ENCODE measurements at regions not wholly inside any gene's neighbourhood (a gene's known extent, or its start where the extent isn't known, plus 50 kb on each side); places are given as distances from the start of the nearest gene placed in this dataset.

DNA sequence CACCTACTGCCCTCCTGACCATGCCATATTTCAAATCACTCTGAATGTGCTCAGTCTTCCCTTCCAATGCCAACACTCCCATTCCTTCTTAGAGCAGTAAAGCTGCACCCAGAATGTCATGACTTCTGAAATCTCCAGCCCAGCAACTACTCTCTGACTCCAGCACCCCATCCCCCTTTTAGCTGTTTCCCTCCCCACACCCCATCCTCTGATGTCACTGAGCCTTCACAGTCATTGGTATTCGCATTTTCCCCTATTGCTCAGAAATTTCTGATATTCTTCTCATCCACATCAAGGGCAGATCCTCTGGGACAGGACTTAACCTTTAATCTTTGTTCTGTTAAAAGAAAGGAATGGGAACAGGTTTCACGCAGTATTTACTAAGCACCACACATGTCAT, 67.1 kb upstream of the SLC4A11 start:
- H3K4me3 ChIP-seq (replicated peaks in 1 of 3; ENCODE audit: insufficient read depth in 1 of 3, low read depth in 1 of 3, low read length in 3 of 3): no peak overlapping the region
- H3K79me2 ChIP-seq (ENCODE audit: control insufficient read depth, insufficient read depth, low read length): no peaks in the 10 kb centered on the region
- H3K4me2 ChIP-seq (ENCODE audit: insufficient read depth, low read length): no peak overlapping the region
- CTCF ChIA-PET: interaction anchor here (1.4 kb wide), 1 partner anchor 10 kb away, joined by 3 read pairs; no protein-coding TSS in a partner anchor
- no peaks in the 10 kb centered on the region for H3K4me1 ChIP-seq (ENCODE audit: control insufficient read depth, extremely low read depth, insufficient read depth, low read length)
- POLR2A ChIA-PET: no interaction called here
- no peak overlapping the region for H3K9ac ChIP-seq (replicated peaks; ENCODE audit: extremely low read depth, insufficient read depth, low read length)
- H3K27me3 ChIP-seq (ENCODE audit: control insufficient read depth in 2 of 2, insufficient read depth in 2 of 2, low read length in 2 of 2): no peaks in the 10 kb centered on the region
- FAIRE-seq (no peak), DNase-seq (ENCODE audit: low read depth, low spot score) (no peak)
- intact Hi-C loops (cut with micrococcal nuclease) (no loop called here), dilution Hi-C loops (cut with MboI; ENCODE audit: extremely low pct_ligation_motif_present, low sequenced_read_pairs) (no loop called here)
- TF ChIP-seq GATA2 (IDR thresholded peaks at IDR 0.05; ENCODE audit: insufficient read depth, insufficient read length, low read depth, low read length) (no peak), JUN (IDR thresholded peaks at IDR 0.05; ENCODE audit: borderline replicate concordance, insufficient read depth, insufficient read length, low read depth) (no peak), FOS (IDR thresholded peaks at IDR 0.05; ENCODE audit: borderline replicate concordance, insufficient read depth, low read length) (no peak), POLR2AphosphoS5 (IDR thresholded peaks at IDR 0.05; ENCODE audit: insufficient read depth, low read depth, low read length) (no peak), CTCF (IDR thresholded peaks at IDR 0.05; ENCODE audit: extremely low read depth in 1 of 2, insufficient read depth in 1 of 2, low read depth in 1 of 2, low read length in 2 of 2) (no peak), MYC (IDR thresholded peaks at IDR 0.05; ENCODE audit: low read depth, low read length) (no peak), POLR2A (IDR thresholded peaks at IDR 0.05; ENCODE audit: low read depth, low read length) (no peak), EZH2 (IDR thresholded peaks at IDR 0.05; ENCODE audit: borderline replicate concordance, low read depth, low read length, severe bottlenecking) (no peak)
- TF ChIP-seq, protein P1, sequence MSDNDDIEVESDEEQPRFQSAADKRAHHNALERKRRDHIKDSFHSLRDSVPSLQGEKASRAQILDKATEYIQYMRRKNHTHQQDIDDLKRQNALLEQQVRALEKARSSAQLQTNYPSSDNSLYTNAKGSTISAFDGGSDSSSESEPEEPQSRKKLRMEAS (IDR thresholded peaks at IDR 0.05; ENCODE audit: insufficient read depth, insufficient read length): no peak
- H3K9me3 ChIP-seq (replicated peaks; ENCODE audit: control insufficient read depth, insufficient read depth, low read length): no peaks in the 10 kb centered on the region
- H2AFZ ChIP-seq (ENCODE audit: low read depth, low read length): no peak overlapping the region
- H3K27ac ChIP-seq (ENCODE audit: insufficient read depth, low read depth, low read length): no peak overlapping the region
- no peaks in the 10 kb centered on the region for H3K9me1 ChIP-seq (replicated peaks; ENCODE audit: control insufficient read depth, extremely low read depth, insufficient read depth, low read length)
- H4K20me1 ChIP-seq (replicated peaks; ENCODE audit: control insufficient read depth, extremely low read depth, insufficient read depth, low read length): no peaks in the 10 kb centered on the region
- BruUV-seq (replicated peaks): no TSS peak
- peaks cover 5 to 27% of the 10 kb centered on the region in 2 experiments for H3K36me3 ChIP-seq (ENCODE audit: control insufficient read depth in 2 of 2, extremely low read depth in 1 of 2, insufficient read depth in 2 of 2, low read length in 2 of 2)
